ENCODE measurements at regions not wholly inside any gene's neighbourhood (a gene's known extent, or its start where the extent isn't known, plus 50 kb on each side); places are given as distances from the start of the nearest gene placed in this dataset.

GRCh38 chr3:124384527-124384926 lies 345.7 kb upstream of the UMPS start:
- Histone ChIP-seq H2AFZ (ENCODE audit: low read length) (no peak overlapping the region), H3F3A (ENCODE audit: low read depth) (no peaks in the 10 kb centered on the region), H3K4me2 (ENCODE audit: low read depth, low read length, poor library complexity, severe bottlenecking) (no peak overlapping the region), H3K36me3 (ENCODE audit: insufficient read depth, low read length) (no peaks in the 10 kb centered on the region), H3K4me3 (ENCODE audit: low read length, poor library complexity, severe bottlenecking) (no peak overlapping the region), H3K9me3 (ENCODE audit: insufficient read depth, low read depth, low read length) (no peaks in the 10 kb centered on the region), H3K79me2 (ENCODE audit: insufficient read depth, low read length) (no peaks in the 10 kb centered on the region), H3K9me2 (replicated peaks; ENCODE audit: low read depth, low read length) (no peaks in the 10 kb centered on the region), H3K27me3 (ENCODE audit: insufficient read depth, low read length, poor library complexity, severe bottlenecking) (no peaks in the 10 kb centered on the region), H3K9ac (ENCODE audit: low read depth, low read length, poor library complexity, severe bottlenecking) (no peak overlapping the region), H4K20me1 (ENCODE audit: insufficient read depth, low read length, poor library complexity, severe bottlenecking) (no peaks in the 10 kb centered on the region), H3K4me1 (ENCODE audit: insufficient read depth, low read length, poor library complexity, severe bottlenecking) (peaks cover 3% of the 10 kb centered on the region)
- TF ChIP-seq EZH2phosphoT487 (IDR thresholded peaks at IDR 0.05; ENCODE audit: borderline replicate concordance), result no peak
- TF ChIP-seq CTCF (conservative IDR thresholded peaks at IDR 0.05; ENCODE audit: low read length), result no peak

DNA sequence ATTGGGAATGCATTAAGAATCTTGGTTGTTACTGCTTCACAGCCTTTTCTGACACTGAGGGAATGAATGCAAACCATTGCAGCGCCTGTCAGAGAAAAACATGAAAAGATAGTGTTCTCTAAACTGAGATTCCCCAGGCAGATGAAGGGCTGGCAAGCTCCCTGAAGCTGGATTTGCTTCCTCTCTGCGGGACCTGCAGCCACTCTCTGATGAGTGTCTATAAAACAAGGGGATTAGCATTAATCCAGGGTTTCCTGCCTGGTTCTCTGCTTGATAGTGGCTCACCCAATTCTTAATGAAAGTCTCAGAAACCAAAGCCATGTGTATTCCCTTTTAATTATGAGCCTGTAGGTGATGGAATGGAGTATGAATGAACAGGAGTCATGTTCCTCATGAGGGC lies 344.3 kb upstream of the UMPS start:
- Histone ChIP-seq H3K27me3 (ENCODE audit: insufficient read depth, low read length, poor library complexity, severe bottlenecking) (no peaks in the 10 kb centered on the region), H4K20me1 (ENCODE audit: insufficient read depth, low read length, poor library complexity, severe bottlenecking) (no peaks in the 10 kb centered on the region), H3K79me2 (ENCODE audit: insufficient read depth, low read length) (no peaks in the 10 kb centered on the region), H3F3A (ENCODE audit: low read depth) (no peaks in the 10 kb centered on the region), H3K4me2 (ENCODE audit: low read depth, low read length, poor library complexity, severe bottlenecking) (no peak overlapping the region), H3K9me2 (replicated peaks; ENCODE audit: low read depth, low read length) (no peaks in the 10 kb centered on the region), H3K9me3 (ENCODE audit: insufficient read depth, low read depth, low read length) (no peaks in the 10 kb centered on the region), H3K9ac (ENCODE audit: low read depth, low read length, poor library complexity, severe bottlenecking) (no peak overlapping the region), H3K36me3 (ENCODE audit: insufficient read depth, low read length) (no peaks in the 10 kb centered on the region), H3K4me1 (ENCODE audit: insufficient read depth, low read length, poor library complexity, severe bottlenecking) (peaks cover 3% of the 10 kb centered on the region), H2AFZ (ENCODE audit: low read length) (no peak overlapping the region), H3K4me3 (ENCODE audit: low read length, poor library complexity, severe bottlenecking) (no peak overlapping the region)
- TF ChIP-seq CTCF (conservative IDR thresholded peaks at IDR 0.05; ENCODE audit: low read length), result no peak
- TF ChIP-seq EZH2phosphoT487 (IDR thresholded peaks at IDR 0.05; ENCODE audit: borderline replicate concordance), result no peak

DNA sequence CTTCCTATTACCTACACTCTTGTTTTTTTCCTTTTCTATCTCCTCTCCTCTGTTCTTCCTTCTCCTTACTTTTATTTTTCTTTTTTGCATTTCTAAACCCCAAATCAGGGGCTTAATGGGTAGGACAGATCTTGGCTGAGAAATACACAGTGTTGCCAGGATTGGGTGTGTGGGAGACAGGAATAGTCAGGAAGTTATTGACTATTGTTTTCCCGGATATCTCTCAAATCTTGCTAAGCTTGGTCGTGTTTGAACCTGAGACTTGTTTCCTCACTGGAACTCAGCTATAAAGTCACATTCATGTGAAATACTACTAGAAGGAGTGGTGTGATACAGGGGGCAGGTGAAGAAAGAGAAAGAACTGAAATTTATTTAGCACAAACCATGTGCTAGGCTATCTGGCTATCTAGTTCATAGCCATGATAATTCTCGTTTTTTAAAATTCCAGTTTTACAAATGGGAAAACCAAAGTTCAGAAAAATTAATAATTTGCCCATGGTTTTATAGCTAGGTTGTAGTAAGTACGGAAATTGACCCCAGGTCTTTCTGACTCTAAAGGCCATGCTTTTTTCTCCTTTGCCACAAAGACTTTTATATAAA lies 343.2 kb upstream of the UMPS start:
- Histone ChIP-seq H4K20me1 (ENCODE audit: insufficient read depth, low read length, poor library complexity, severe bottlenecking) (no peaks in the 10 kb centered on the region), H3F3A (ENCODE audit: low read depth) (no peaks in the 10 kb centered on the region), H3K9me3 (ENCODE audit: insufficient read depth, low read depth, low read length) (no peaks in the 10 kb centered on the region), H3K4me3 (ENCODE audit: low read length, poor library complexity, severe bottlenecking) (no peak overlapping the region), H3K36me3 (ENCODE audit: insufficient read depth, low read length) (no peaks in the 10 kb centered on the region), H3K79me2 (ENCODE audit: insufficient read depth, low read length) (no peaks in the 10 kb centered on the region), H2AFZ (ENCODE audit: low read length) (no peak overlapping the region), H3K4me2 (ENCODE audit: low read depth, low read length, poor library complexity, severe bottlenecking) (no peak overlapping the region), H3K27me3 (ENCODE audit: insufficient read depth, low read length, poor library complexity, severe bottlenecking) (no peaks in the 10 kb centered on the region), H3K9me2 (replicated peaks; ENCODE audit: low read depth, low read length) (no peaks in the 10 kb centered on the region), H3K4me1 (ENCODE audit: insufficient read depth, low read length, poor library complexity, severe bottlenecking) (peaks cover 3% of the 10 kb centered on the region), H3K9ac (ENCODE audit: low read depth, low read length, poor library complexity, severe bottlenecking) (no peak overlapping the region)
- no peak for TF ChIP-seq EZH2phosphoT487 (IDR thresholded peaks at IDR 0.05; ENCODE audit: borderline replicate concordance)
- TF ChIP-seq CTCF (conservative IDR thresholded peaks at IDR 0.05; ENCODE audit: low read length), result no peak

Data from Loucy (cell line).